ENCODE measurements at regions not wholly inside any gene's neighbourhood (a gene's known extent, or its start where the extent isn't known, plus 50 kb on each side); places are given as distances from the start of the nearest gene placed in this dataset.

GRCh38 chr1:234891427-234891826 is 237.2 kb downstream of the TOMM20 start:
- TF ChIP-seq CTCF (IDR thresholded peaks at IDR 0.05) (no peak), EZH2phosphoT487 (IDR thresholded peaks at IDR 0.05) (no peak), EZH2 (IDR thresholded peaks at IDR 0.05) (no peak)

Measured in neural progenitor cell (in vitro differentiated cells).